Lower leg skin (tissue), 4 donors: ENCODE measurements at regions not wholly inside any gene's neighbourhood (a gene's known extent, or its start where the extent isn't known, plus 50 kb on each side); places are given as distances from the start of the nearest gene placed in this dataset.

ENCODE experiments used
- DNase-seq, 2 donors: peaks; one replicate each; pipeline ENCODE4 v3.0.0-alpha.2; 2019; ENCODE audit warnings: low spot score in 2 of 2
- H3K4me3 ChIP-seq: fragments of 200-600 bp; sonication (generic); 2 replicates; pipeline ENCODE4 v1.5.1; 2017; ENCODE audit warnings: mild to moderate bottlenecking, low read depth; ENCODE audit not compliant: poor library complexity, severe bottlenecking
- POLR2A ChIP-seq, 2 donors: fragments of 450-650 bp; IDR thresholded peaks; one replicate each; pipeline ENCODE4 v1.6.1; 2016 to 2017; ENCODE audit warnings: antibody characterized with exemption in 2 of 2, mild to moderate bottlenecking in 1 of 2, moderate library complexity in 1 of 2
- WGBS, 2 donors: methylation state at CpG; one replicate each; pipeline ENCODE4 v1.1.5; 2018; 5-methylcytosine and 5-hydroxymethylcytosine counted together
- intact Hi-C: fragments of 100-400 bp; cut with DNase I; formaldehyde crosslinking; loops from one replicate; pipeline ENCODE4 v1.15.0; 2023; ENCODE audit warnings: low total_unique reads
- TF ChIP-seq, protein P1 (sequence below), 3 donors: fragments of 450-650 bp; IDR thresholded peaks; one replicate each; pipeline ENCODE4 v1.5.1; 2016; ENCODE audit warnings: antibody characterized with exemption in 3 of 3, mild to moderate bottlenecking in 3 of 3, moderate library complexity in 2 of 3

GRCh38 chr20:53840532-53840931, 229.9 kb downstream of the BCAS1 start:
- no peak for TF ChIP-seq POLR2A (IDR thresholded peaks at IDR 0.05)
- TF ChIP-seq, protein P1, sequence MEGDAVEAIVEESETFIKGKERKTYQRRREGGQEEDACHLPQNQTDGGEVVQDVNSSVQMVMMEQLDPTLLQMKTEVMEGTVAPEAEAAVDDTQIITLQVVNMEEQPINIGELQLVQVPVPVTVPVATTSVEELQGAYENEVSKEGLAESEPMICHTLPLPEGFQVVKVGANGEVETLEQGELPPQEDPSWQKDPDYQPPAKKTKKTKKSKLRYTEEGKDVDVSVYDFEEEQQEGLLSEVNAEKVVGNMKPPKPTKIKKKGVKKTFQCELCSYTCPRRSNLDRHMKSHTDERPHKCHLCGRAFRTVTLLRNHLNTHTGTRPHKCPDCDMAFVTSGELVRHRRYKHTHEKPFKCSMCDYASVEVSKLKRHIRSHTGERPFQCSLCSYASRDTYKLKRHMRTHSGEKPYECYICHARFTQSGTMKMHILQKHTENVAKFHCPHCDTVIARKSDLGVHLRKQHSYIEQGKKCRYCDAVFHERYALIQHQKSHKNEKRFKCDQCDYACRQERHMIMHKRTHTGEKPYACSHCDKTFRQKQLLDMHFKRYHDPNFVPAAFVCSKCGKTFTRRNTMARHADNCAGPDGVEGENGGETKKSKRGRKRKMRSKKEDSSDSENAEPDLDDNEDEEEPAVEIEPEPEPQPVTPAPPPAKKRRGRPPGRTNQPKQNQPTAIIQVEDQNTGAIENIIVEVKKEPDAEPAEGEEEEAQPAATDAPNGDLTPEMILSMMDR (IDR thresholded peaks at IDR 0.05), result no peak
- no peak for DNase-seq
- intact Hi-C loops, result no loop called here
- no peak overlapping the region for H3K4me3 ChIP-seq

DNA sequence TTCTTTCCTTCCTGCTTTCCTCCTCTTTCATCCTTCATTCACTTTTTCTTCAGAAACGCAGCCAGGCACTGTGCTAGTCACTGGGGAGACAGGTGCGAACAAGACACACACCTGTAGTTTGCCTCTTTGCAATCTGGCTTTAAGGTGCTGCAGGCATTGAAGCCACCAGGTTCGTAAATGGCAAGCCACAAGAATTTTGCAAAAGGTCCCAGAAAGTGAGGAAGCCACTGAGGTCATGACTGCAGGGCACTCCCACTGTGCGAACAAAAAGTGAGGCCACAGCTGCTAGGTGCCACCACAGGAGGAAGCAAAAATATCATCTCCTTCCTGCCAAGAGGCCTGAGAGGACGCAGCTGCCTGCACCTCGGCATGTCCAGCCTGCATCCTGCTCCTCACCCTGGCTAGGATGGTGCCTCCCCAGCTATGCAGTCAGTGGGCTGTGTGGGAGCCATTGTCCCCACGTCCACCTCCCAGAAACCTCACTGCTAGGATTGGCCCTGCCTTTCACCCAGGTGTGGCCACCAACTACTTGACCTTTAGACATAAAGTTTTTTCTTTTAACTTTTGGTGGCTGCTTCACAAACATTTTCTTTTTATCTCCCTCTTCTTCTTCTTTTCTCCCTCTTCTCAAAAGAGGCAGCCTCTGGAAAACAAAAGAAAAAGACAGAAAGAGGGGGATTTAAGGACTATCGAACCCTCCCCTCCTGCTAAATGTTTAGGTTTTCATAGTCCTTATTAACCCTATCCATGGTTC, 230.8 kb downstream of the BCAS1 start:
- intact Hi-C loops, result no loop called here
- WGBS, 2 donors, result 72 to 75% methylated on average over 8 of the region's 8 CpGs
- DNase-seq, result no peak
- TF ChIP-seq POLR2A (IDR thresholded peaks at IDR 0.05), result no peak
- TF ChIP-seq, protein P1 (IDR thresholded peaks at IDR 0.05), result no peak
- no peak overlapping the region for H3K4me3 ChIP-seq

GRCh38 chr20:53838311-53838868, 232.0 kb downstream of the BCAS1 start:
- TF ChIP-seq, protein P1 (IDR thresholded peaks at IDR 0.05), result no peak
- no peak for TF ChIP-seq POLR2A (IDR thresholded peaks at IDR 0.05)
- DNase-seq, result no peak
- WGBS, 2 donors, result 75 to 92% methylated on average over 14 of the region's 14 CpGs
- no peak overlapping the region for H3K4me3 ChIP-seq
- intact Hi-C loops, result no loop called here

DNA sequence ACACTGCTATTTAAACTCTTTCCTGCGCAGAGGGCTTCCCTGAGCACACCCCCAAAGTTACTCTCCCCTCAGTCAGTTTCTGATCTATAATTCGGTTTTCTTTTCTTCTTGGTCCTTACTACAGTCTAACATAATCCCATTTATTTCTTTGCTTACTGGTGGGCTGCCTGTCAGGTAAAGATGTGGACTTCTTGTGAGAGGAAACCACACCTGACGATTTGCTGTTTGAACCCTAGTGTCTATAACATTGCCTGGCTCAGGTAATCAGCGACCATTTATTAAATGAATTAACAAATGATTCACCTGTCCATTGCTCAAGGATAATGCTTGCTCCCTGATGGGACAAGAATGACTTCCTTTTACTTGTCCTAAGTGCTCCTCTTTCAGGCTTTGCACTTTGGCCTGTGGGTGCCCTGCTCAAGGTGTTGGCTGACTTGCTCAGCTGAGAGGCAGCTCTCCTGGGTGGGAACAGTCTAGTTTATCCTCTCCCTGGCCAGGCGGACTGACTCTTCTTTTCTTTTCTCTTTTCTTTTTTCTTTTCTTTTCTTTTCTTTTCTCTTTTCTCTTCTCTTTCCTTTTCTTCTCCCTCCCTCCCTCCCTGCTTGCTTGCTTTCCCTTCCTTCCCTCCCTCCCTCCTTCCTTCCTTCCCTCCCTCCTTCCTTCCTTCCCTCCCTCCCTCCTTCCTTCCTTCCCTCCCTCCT, 233.1 kb downstream of the BCAS1 start:
- intact Hi-C loops, result no loop called here
- 90 to 93% methylated on average over 5 of the region's 5 CpGs for WGBS, 2 donors
- DNase-seq, result no peak
- TF ChIP-seq, protein P1 (IDR thresholded peaks at IDR 0.05), result no peak
- no peak for TF ChIP-seq POLR2A (IDR thresholded peaks at IDR 0.05)
- no peak overlapping the region for H3K4me3 ChIP-seq

GRCh38 chr20:53834749-53835148, 235.6 kb downstream of the BCAS1 start:
- H3K4me3 ChIP-seq, result no peak overlapping the region
- no peak for DNase-seq
- TF ChIP-seq, protein P1 (IDR thresholded peaks at IDR 0.05), result no peak
- TF ChIP-seq POLR2A (IDR thresholded peaks at IDR 0.05), result no peak
- WGBS, 2 donors, result 93 to 94% methylated on average over 8 of the region's 8 CpGs
- intact Hi-C loops, result no loop called here
